ENCODE measurements at regions not wholly inside any gene's neighbourhood (a gene's known extent, or its start where the extent isn't known, plus 50 kb on each side); places are given as distances from the start of the nearest gene placed in this dataset.

GRCh38 chr6:23591761-23592160 lies 534.3 kb upstream of the NRSN1 start:
- no peak for TF ChIP-seq CTCF (IDR thresholded peaks at IDR 0.05; ENCODE audit: control insufficient read depth, extremely low read depth, insufficient read depth)
- DNase-seq (ENCODE audit: low read depth): no peak
- no peak overlapping the region for H3K4me3 ChIP-seq (ENCODE audit: low read depth, low read length)

GRCh38 chr6:23600118-23600517 lies 525.9 kb upstream of the NRSN1 start:
- TF ChIP-seq CTCF (IDR thresholded peaks at IDR 0.05; ENCODE audit: control insufficient read depth, extremely low read depth, insufficient read depth): no peak
- no peak overlapping the region for H3K4me3 ChIP-seq (ENCODE audit: low read depth, low read length)
- DNase-seq (ENCODE audit: low read depth): peak; percentile 33

- DNase-seq (ENCODE audit: low read depth): no peak
- H3K4me3 ChIP-seq (ENCODE audit: low read depth, low read length): no peak overlapping the region
- TF ChIP-seq CTCF (IDR thresholded peaks at IDR 0.05; ENCODE audit: control insufficient read depth, extremely low read depth, insufficient read depth): no peak
These were observed 524.1 kb upstream of the NRSN1 start for GRCh38 chr6:23601811-23602345.

GRCh38 chr6:23608931-23609435 lies 517.0 kb upstream of the NRSN1 start:
- DNase-seq (ENCODE audit: low read depth): no peak
- no peak for TF ChIP-seq CTCF (IDR thresholded peaks at IDR 0.05; ENCODE audit: control insufficient read depth, extremely low read depth, insufficient read depth)
- H3K4me3 ChIP-seq (ENCODE audit: low read depth, low read length): no peak overlapping the region

- H3K4me3 ChIP-seq (ENCODE audit: low read depth, low read length): no peak overlapping the region
- DNase-seq (ENCODE audit: low read depth): no peak
- no peak for TF ChIP-seq CTCF (IDR thresholded peaks at IDR 0.05; ENCODE audit: control insufficient read depth, extremely low read depth, insufficient read depth)
These were observed 514.1 kb upstream of the NRSN1 start for GRCh38 chr6:23611776-23612381.

GRCh38 chr6:23618366-23618765 lies 507.6 kb upstream of the NRSN1 start:
- H3K4me3 ChIP-seq (ENCODE audit: low read depth, low read length): no peak overlapping the region

More at GRCh38 chr6:23618366-23618765, 507.6 kb upstream of the NRSN1 start:
- no peak for TF ChIP-seq CTCF (IDR thresholded peaks at IDR 0.05; ENCODE audit: control insufficient read depth, extremely low read depth, insufficient read depth)
- no peak for DNase-seq (ENCODE audit: low read depth)

Data from LNCaP clone FGC (cell line).